Ishikawa (cell line): ENCODE measurements at regions not wholly inside any gene's neighbourhood (a gene's known extent, or its start where the extent isn't known, plus 50 kb on each side); places are given as distances from the start of the nearest gene placed in this dataset.

Experiments used
- EP300 ChIP-seq: IDR thresholded peaks from 2 replicates; pipeline ENCODE4 v1.6.1; 2012; ENCODE audit warnings: borderline replicate concordance
- FOXM1 ChIP-seq: IDR thresholded peaks from 2 replicates; pipeline ENCODE4 v1.6.1; 2012; ENCODE audit warnings: low read depth, borderline replicate concordance
- RAD21 ChIP-seq: IDR thresholded peaks from 2 replicates; pipeline ENCODE4 v1.6.1; 2012; ENCODE audit warnings: low read depth
- TAF1 ChIP-seq: IDR thresholded peaks from 2 replicates; pipeline ENCODE4 v1.6.1; 2012; ENCODE audit warnings: low read depth, mild to moderate bottlenecking
- TCF12 ChIP-seq: IDR thresholded peaks from 2 replicates; pipeline ENCODE4 v1.6.1; 2012; ENCODE audit warnings: low read depth
- TEAD4 ChIP-seq: IDR thresholded peaks from 2 replicates; pipeline ENCODE4 v1.6.1; 2012
- YY1 ChIP-seq: IDR thresholded peaks from 2 replicates; pipeline ENCODE4 v1.6.1; 2012; ENCODE audit warnings: low read depth

GRCh38 chr13:33348366-33348765 lies 62.8 kb upstream of the STARD13 start:
- TF ChIP-seq RAD21, result no peak
- TF ChIP-seq FOXM1, result no peak
- no peak for TF ChIP-seq TAF1
- no peak for TF ChIP-seq TEAD4
- TF ChIP-seq TCF12, result no peak
- no peak for TF ChIP-seq YY1
- TF ChIP-seq EP300, result no peak
